ENCODE measurements at regions not wholly inside any gene's neighbourhood (a gene's known extent, or its start where the extent isn't known, plus 50 kb on each side); places are given as distances from the start of the nearest gene placed in this dataset.
A peak's percentile ranks its signal among the peaks of the same experiment; 100 is the strongest.

DNA sequence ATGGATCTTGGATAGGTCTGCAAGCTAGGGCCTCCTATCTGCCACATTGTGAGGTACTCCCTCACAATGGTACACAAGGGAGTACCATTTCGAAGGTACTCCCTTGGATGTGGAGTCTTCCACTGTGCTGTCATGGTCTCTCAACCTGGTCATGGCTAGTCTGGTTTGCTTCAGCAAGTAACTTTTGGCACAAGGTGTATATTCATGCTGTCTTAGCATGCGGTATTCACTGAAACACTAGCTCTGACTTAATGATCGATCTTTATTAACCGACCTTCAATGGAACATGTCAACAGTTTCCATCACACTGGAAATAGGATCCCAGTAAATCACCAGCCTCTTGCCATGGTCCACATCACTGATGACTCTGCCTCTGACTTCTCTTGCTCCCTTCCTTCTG is 77.5 kb upstream of the HS3ST1 start:
- Histone ChIP-seq H3K27me3 (no peaks in the 10 kb centered on the region), H3K36me3 (no peaks in the 10 kb centered on the region), H3K4me3 (no peak overlapping the region), H3K4me1 (no peaks in the 10 kb centered on the region), H3K9me3 (no peaks in the 10 kb centered on the region), H3K27ac (no peak overlapping the region)
- TF ChIP-seq, protein P1, sequence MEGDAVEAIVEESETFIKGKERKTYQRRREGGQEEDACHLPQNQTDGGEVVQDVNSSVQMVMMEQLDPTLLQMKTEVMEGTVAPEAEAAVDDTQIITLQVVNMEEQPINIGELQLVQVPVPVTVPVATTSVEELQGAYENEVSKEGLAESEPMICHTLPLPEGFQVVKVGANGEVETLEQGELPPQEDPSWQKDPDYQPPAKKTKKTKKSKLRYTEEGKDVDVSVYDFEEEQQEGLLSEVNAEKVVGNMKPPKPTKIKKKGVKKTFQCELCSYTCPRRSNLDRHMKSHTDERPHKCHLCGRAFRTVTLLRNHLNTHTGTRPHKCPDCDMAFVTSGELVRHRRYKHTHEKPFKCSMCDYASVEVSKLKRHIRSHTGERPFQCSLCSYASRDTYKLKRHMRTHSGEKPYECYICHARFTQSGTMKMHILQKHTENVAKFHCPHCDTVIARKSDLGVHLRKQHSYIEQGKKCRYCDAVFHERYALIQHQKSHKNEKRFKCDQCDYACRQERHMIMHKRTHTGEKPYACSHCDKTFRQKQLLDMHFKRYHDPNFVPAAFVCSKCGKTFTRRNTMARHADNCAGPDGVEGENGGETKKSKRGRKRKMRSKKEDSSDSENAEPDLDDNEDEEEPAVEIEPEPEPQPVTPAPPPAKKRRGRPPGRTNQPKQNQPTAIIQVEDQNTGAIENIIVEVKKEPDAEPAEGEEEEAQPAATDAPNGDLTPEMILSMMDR (IDR thresholded peaks at IDR 0.05), result no peak
- ATAC-seq (no peak), DNase-seq (no peak)
- intact Hi-C loops (cut with DNase I), result no loop called here

DNA sequence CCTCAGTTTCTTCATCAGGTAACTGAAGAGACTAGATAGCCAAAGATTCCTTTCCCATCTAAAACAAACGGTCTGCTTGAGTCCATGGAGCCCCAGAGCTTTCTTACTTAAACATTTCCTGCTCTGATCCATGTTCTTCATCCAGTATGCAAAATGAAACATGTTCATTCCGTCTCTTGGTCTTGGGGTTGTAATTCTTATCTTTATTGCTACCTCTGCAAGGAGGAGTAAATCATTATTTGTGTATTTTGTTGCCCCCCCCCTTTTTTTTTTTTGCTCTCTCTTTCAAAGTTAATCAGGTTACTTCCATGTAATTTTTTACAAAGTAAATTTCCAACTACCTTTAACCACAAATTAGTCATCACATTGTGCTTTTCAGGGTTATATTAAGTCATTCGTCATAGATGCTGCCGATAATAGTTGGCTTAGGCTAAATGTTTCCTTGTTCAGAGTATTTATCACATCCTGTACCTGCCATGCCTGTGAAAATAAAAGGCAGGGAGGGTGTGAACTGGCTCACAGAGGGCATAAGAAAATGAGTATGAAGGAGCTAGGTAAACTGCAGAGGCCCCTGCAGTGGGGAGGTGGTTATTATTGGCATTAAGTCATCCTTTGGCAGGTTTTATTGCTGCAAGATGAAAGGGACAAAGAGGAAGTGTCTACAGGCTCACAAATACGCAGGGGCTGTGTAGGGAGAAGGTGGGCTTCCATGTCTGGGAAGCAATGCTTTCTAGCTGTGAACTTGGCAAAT is 76.7 kb upstream of the HS3ST1 start:
- TF ChIP-seq, protein P1 (IDR thresholded peaks at IDR 0.05), result no peak
- intact Hi-C loops (cut with DNase I), result no loop called here
- Histone ChIP-seq H3K27ac (no peak overlapping the region), H3K36me3 (no peaks in the 10 kb centered on the region), H3K9me3 (no peaks in the 10 kb centered on the region), H3K4me1 (no peaks in the 10 kb centered on the region), H3K4me3 (no peak overlapping the region), H3K27me3 (no peaks in the 10 kb centered on the region)
- no peak for DNase-seq
- ATAC-seq, result no peak

DNA sequence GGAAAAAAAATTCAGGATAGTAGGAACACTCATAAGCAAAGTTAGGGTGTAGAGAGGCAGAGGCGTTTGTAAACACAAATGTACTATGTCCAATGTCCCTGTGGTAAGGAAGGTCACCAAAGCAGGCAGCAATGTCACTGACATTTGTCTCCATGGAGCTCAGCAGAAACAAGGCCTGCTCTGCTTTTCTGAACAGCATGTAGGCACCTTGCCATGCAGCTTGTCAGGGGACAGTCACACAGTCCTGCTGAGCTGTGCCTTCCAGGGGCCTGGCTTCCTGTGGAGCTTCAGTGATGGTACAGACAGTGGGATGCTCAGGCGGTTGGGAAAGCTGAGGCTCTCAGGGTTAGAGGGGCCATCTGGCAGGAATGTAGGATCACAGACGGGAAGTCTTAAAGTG is 74.5 kb upstream of the HS3ST1 start:
- Histone ChIP-seq H3K9me3 (no peaks in the 10 kb centered on the region), H3K36me3 (no peaks in the 10 kb centered on the region), H3K4me1 (no peaks in the 10 kb centered on the region), H3K27ac (no peak overlapping the region), H3K27me3 (no peaks in the 10 kb centered on the region), H3K4me3 (no peak overlapping the region)
- DNase-seq, result no peak
- TF ChIP-seq, protein P1 (IDR thresholded peaks at IDR 0.05), result no peak
- intact Hi-C loops (cut with DNase I), result no loop called here
- ATAC-seq, result no peak

DNA sequence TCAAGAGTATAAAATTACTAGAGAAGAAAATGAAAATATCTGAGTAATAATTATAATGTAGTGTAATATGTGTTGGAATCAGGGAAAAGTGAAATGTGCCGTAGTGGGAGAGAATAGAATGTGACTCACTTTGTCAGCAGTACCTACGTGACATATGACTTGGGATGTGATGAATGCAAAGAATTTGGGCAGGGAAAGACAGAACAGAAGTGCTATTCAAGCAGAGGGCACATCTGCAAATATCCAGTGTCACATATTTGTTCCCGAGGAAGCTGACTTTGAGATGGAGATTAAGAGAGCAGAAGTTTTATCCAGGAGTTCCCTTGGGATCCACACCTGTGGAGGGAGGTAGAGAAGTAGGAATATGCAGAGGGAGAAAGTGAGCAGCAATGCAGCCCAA is 69.3 kb upstream of the HS3ST1 start:
- no peaks in the 10 kb centered on the region for H3K4me1 ChIP-seq
- DNase-seq, result no peak
- ATAC-seq, result no peak
- H3K27ac ChIP-seq, result no peak overlapping the region
- no peaks in the 10 kb centered on the region for H3K36me3 ChIP-seq
- H3K9me3 ChIP-seq, result no peaks in the 10 kb centered on the region
- no peak overlapping the region for H3K4me3 ChIP-seq
- H3K27me3 ChIP-seq, result no peaks in the 10 kb centered on the region
- TF ChIP-seq, protein P1 (IDR thresholded peaks at IDR 0.05), result no peak
- intact Hi-C loops (cut with DNase I), result no loop called here

DNA sequence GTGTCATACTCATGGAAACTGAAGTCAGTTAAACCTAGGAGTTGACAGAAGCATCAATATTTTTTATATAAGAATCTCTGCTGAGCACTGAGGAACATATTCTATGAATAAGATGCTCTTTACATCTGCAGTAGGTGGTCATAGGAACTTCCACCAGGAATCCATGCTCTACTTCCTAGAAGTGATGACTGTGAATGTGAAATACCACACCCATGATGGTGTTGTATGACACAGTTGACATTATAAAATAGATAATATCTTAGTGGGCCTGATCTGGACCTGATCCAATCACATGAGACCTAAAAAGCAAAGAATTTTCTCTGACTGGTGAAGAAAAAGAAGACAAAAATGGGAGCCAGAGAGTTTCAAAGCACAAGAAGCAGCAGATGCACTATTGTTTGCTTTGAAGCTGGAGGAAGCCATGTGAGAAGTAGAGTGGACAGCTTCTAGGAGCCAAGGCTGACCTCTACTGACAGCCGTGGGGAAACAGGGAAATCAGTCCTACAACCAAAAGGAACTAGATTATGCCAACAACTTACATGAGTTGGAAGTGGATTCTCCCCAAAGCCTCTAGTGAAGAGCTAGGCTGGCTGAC is 68.6 kb upstream of the HS3ST1 start:
- no peaks in the 10 kb centered on the region for H3K9me3 ChIP-seq
- H3K27me3 ChIP-seq, result no peaks in the 10 kb centered on the region
- H3K36me3 ChIP-seq, result no peaks in the 10 kb centered on the region
- TF ChIP-seq, protein P1 (IDR thresholded peaks at IDR 0.05), result no peak
- H3K27ac ChIP-seq, result no peak overlapping the region
- no peaks in the 10 kb centered on the region for H3K4me1 ChIP-seq
- no peak overlapping the region for H3K4me3 ChIP-seq
- intact Hi-C loops (cut with DNase I), result no loop called here
- no peak for DNase-seq
- peak; percentile 55 for ATAC-seq

Data from upper lobe of right lung (tissue), 1 donor.